AG09309 (cell line): ENCODE measurements at regions not wholly inside any gene's neighbourhood (a gene's known extent, or its start where the extent isn't known, plus 50 kb on each side); places are given as distances from the start of the nearest gene placed in this dataset.

Experiments
- DNase-seq: peaks from one replicate; pipeline ENCODE4 v3.0.0-alpha.2; 2010; ENCODE audit warnings: low read depth
- H3K4me3 ChIP-seq: 2 replicates; pipeline ENCODE4 v1.5.1; 2011; ENCODE audit warnings: mild to moderate bottlenecking, low read depth, low read length, moderate library complexity; ENCODE audit not compliant: control insufficient read depth
- CTCF ChIP-seq: IDR thresholded peaks from 2 replicates; pipeline ENCODE4 v1.5.1; 2011; ENCODE audit warnings: mild to moderate bottlenecking, low read depth, low read length, inconsistent platforms; ENCODE audit not compliant: insufficient read depth, control insufficient read depth; ENCODE audit errors: missing control alignments

GRCh38 chr4:24637173-24637572, 52.8 kb upstream of the DHX15 start:
- DNase-seq = no peak
- no peak for TF ChIP-seq CTCF
- no peak overlapping the region for H3K4me3 ChIP-seq

GRCh38 chr4:24638396-24638875, 54.1 kb upstream of the DHX15 start:
- TF ChIP-seq CTCF = no peak
- no peak for DNase-seq

GRCh38 chr4:24639714-24640113, 55.4 kb upstream of the DHX15 start:
- DNase-seq = no peak
- TF ChIP-seq CTCF = no peak
- no peak overlapping the region for H3K4me3 ChIP-seq

More at GRCh38 chr4:24638396-24638875, 54.1 kb upstream of the DHX15 start:
- no peak overlapping the region for H3K4me3 ChIP-seq

GRCh38 chr4:24640366-24640765, 56.0 kb upstream of the DHX15 start:
- no peak overlapping the region for H3K4me3 ChIP-seq
- DNase-seq = no peak
- no peak for TF ChIP-seq CTCF

- peak; percentile 31 for DNase-seq
- no peak for TF ChIP-seq CTCF
- H3K4me3 ChIP-seq = no peak overlapping the region
Measured at GRCh38 chr4:24642981-24643547, 58.7 kb upstream of the DHX15 start.

- no peak for DNase-seq
- TF ChIP-seq CTCF = no peak
Measured at GRCh38 chr4:24643774-24644520, 59.6 kb upstream of the DHX15 start.

More at GRCh38 chr4:24643774-24644520, 59.6 kb upstream of the DHX15 start:
- H3K4me3 ChIP-seq = no peak overlapping the region
